ENCODE measurements at regions not wholly inside any gene's neighbourhood (a gene's known extent, or its start where the extent isn't known, plus 50 kb on each side); places are given as distances from the start of the nearest gene placed in this dataset.

GRCh38 chr7:134374791-134375190, 58.1 kb upstream of the SLC35B4 start:
- H3K27me3 ChIP-seq: no peaks in the 10 kb centered on the region
- H3K4me1 ChIP-seq: peaks cover 26% of the 10 kb centered on the region
- no peaks in the 10 kb centered on the region for H3K9me3 ChIP-seq
- no peak for DNase-seq
- H3K4me3 ChIP-seq: no peak overlapping the region
- no peak overlapping the region for H3K27ac ChIP-seq
- H3K36me3 ChIP-seq (replicated peaks in 1 of 2; ENCODE audit: insufficient read depth in 1 of 2, low read depth in 2 of 2): no peaks in the 10 kb centered on the region
- intact Hi-C loops (cut with DNase I): no loop called here
- 91 to 93% methylated on average over 4 of the region's 4 CpGs for WGBS, 2 donors
- TF ChIP-seq CTCF (IDR thresholded peaks at IDR 0.05) (no peak), POLR2A (IDR thresholded peaks at IDR 0.05) (no peak)
- ATAC-seq: no peak

GRCh38 chr7:134374291-134374690, 57.6 kb upstream of the SLC35B4 start:
- DNase-seq (peak in 2 of 4 donors; percentile 13 to 39), ATAC-seq (peak; percentile 97)
- Histone ChIP-seq H3K9me3 (no peaks in the 10 kb centered on the region), H3K36me3 (replicated peaks in 1 of 2; ENCODE audit: insufficient read depth in 1 of 2, low read depth in 2 of 2) (no peaks in the 10 kb centered on the region), H3K27ac (peak overlapping the region in 2 of 4 donors; percentile 36 to 46), H3K27me3 (no peaks in the 10 kb centered on the region), H3K4me3 (no peak overlapping the region), H3K4me1 (peaks cover 31% of the 10 kb centered on the region)
- WGBS, 2 donors: 27 to 29% methylated on average over 1 of the region's 1 CpG
- intact Hi-C loops (cut with DNase I): no loop called here
- no peak for TF ChIP-seq POLR2A (IDR thresholded peaks at IDR 0.05)
- no peak for TF ChIP-seq CTCF (IDR thresholded peaks at IDR 0.05)

- Histone ChIP-seq H3K4me3 (no peak overlapping the region), H3K36me3 (replicated peaks in 1 of 2; ENCODE audit: insufficient read depth in 1 of 2, low read depth in 2 of 2) (no peaks in the 10 kb centered on the region), H3K27me3 (no peaks in the 10 kb centered on the region), H3K4me1 (peaks cover 46% of the 10 kb centered on the region), H3K27ac (no peak overlapping the region), H3K9me3 (no peaks in the 10 kb centered on the region)
- ATAC-seq (no peak), DNase-seq (no peak)
- TF ChIP-seq CTCF (IDR thresholded peaks at IDR 0.05): no peak
- no peak for TF ChIP-seq POLR2A (IDR thresholded peaks at IDR 0.05)
- WGBS, 2 donors: 98% methylated on average over 4 of the region's 4 CpGs
- intact Hi-C loops (cut with DNase I): no loop called here
Measured at GRCh38 chr7:134372858-134373257, 56.1 kb upstream of the SLC35B4 start.

- TF ChIP-seq POLR2A (IDR thresholded peaks at IDR 0.05): no peak
- no peak for TF ChIP-seq CTCF (IDR thresholded peaks at IDR 0.05)
- Histone ChIP-seq H3K4me3 (no peak overlapping the region), H3K27me3 (no peaks in the 10 kb centered on the region), H3K4me1 (peaks cover 49% of the 10 kb centered on the region), H3K27ac (no peak overlapping the region), H3K9me3 (no peaks in the 10 kb centered on the region), H3K36me3 (replicated peaks in 1 of 2; ENCODE audit: insufficient read depth in 1 of 2, low read depth in 2 of 2) (no peaks in the 10 kb centered on the region)
- no peak for DNase-seq
- intact Hi-C loops (cut with DNase I): no loop called here
- WGBS, 2 donors: 93 to 95% methylated on average over 5 of the region's 5 CpGs
- no peak for ATAC-seq
Measured at GRCh38 chr7:134371971-134372370, 55.2 kb upstream of the SLC35B4 start.

- no peak for ATAC-seq
- Histone ChIP-seq H3K9me3 (no peaks in the 10 kb centered on the region), H3K27me3 (no peaks in the 10 kb centered on the region), H3K4me3 (no peak overlapping the region), H3K27ac (no peak overlapping the region), H3K4me1 (peaks cover 49% of the 10 kb centered on the region), H3K36me3 (replicated peaks in 1 of 2; ENCODE audit: insufficient read depth in 1 of 2, low read depth in 2 of 2) (no peaks in the 10 kb centered on the region)
- no peak for TF ChIP-seq CTCF (IDR thresholded peaks at IDR 0.05)
- 89 to 95% methylated on average over 4 of the region's 4 CpGs for WGBS, 2 donors
- no peak for DNase-seq
- intact Hi-C loops (cut with DNase I): no loop called here
Measured at GRCh38 chr7:134371536-134371935, 54.8 kb upstream of the SLC35B4 start.

Measured in body of pancreas (tissue), 4 donors.